ENCODE measurements at regions not wholly inside any gene's neighbourhood (a gene's known extent, or its start where the extent isn't known, plus 50 kb on each side); places are given as distances from the start of the nearest gene placed in this dataset.

DNA sequence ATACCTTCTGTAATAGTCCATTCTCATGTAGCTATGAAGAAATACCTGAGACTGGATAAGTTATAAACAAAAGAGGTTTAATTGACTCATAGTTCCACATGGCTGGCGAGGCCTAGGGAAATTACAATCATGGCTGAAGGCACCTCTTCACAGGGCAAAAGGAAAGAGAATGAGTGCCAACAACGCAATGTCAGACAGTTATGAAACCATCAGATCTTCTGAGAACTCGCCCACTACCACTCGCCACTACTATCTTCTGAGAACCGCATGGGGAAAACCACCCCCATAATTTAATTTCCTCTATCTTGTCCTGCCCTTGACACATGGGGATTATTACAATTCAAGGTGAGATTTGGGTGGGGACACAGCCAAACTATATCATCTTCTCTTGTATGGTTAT is 406.8 kb upstream of the CBLB start:
- TF ChIP-seq ARNTL (CRISPR knock-in tag; IDR thresholded peaks at IDR 0.05; ENCODE audit: borderline replicate concordance, low read depth) = no peak
- TF ChIP-seq, protein P1, sequence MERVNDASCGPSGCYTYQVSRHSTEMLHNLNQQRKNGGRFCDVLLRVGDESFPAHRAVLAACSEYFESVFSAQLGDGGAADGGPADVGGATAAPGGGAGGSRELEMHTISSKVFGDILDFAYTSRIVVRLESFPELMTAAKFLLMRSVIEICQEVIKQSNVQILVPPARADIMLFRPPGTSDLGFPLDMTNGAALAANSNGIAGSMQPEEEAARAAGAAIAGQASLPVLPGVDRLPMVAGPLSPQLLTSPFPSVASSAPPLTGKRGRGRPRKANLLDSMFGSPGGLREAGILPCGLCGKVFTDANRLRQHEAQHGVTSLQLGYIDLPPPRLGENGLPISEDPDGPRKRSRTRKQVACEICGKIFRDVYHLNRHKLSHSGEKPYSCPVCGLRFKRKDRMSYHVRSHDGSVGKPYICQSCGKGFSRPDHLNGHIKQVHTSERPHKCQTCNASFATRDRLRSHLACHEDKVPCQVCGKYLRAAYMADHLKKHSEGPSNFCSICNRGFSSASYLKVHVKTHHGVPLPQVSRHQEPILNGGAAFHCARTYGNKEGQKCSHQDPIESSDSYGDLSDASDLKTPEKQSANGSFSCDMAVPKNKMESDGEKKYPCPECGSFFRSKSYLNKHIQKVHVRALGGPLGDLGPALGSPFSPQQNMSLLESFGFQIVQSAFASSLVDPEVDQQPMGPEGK (CRISPR knock-in tag; IDR thresholded peaks at IDR 0.05; ENCODE audit: borderline replicate concordance) = no peak
- TF ChIP-seq, protein P2, sequence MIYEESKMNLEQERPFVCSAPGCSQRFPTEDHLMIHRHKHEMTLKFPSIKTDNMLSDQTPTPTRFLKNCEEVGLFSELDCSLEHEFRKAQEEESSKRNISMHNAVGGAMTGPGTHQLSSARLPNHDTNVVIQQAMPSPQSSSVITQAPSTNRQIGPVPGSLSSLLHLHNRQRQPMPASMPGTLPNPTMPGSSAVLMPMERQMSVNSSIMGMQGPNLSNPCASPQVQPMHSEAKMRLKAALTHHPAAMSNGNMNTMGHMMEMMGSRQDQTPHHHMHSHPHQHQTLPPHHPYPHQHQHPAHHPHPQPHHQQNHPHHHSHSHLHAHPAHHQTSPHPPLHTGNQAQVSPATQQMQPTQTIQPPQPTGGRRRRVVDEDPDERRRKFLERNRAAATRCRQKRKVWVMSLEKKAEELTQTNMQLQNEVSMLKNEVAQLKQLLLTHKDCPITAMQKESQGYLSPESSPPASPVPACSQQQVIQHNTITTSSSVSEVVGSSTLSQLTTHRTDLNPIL (CRISPR knock-in tag; IDR thresholded peaks at IDR 0.05; ENCODE audit: low read depth) = no peak
- no peak for TF ChIP-seq ZNF70 (CRISPR knock-in tag; IDR thresholded peaks at IDR 0.05)

Measured in SK-N-SH treated with all-trans-retinoic acid at 6 μM for 48 hours (cell line).